Body of pancreas (tissue), 4 donors: ENCODE measurements at regions not wholly inside any gene's neighbourhood (a gene's known extent, or its start where the extent isn't known, plus 50 kb on each side); places are given as distances from the start of the nearest gene placed in this dataset.

Experiments
- POLR2A ChIP-seq, 3 donors: fragments of 450-650 bp; IDR thresholded peaks; one replicate each; pipeline ENCODE4 v1.6.1; 2016; ENCODE audit warnings: antibody characterized with exemption in 3 of 3, mild to moderate bottlenecking in 2 of 3
- TF ChIP-seq, protein P1 (sequence below), 7 experiments: fragments of 450-650 bp in 4 of 7; fragments of 200-600 bp in 3 of 7; sonication (generic) in 3 of 7; IDR thresholded peaks; one replicate each; pipeline ENCODE4 v1.5.1; 2016 to 2019; ENCODE audit warnings: antibody characterized with exemption in 7 of 7

DNA sequence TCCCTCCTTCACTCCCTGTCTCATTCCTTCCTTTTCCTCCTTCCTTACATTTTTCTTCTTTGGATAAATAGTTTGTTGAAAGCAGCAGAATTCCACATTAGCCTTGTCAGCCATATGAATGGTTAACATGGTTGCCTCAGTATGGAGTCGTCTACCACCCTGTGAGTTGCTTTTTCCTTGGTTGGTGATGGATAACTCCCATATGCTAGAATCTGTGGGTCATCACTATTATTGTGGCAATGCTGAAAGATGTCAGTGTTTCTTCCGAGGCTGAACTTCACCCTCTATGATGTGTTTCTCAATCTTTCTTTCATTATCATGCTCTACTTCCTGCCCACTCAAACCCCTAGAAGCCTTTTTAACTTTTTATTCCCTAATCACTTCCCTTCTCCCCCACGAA, 481.8 kb upstream of the KCNMB2 start:
- TF ChIP-seq, protein P1, sequence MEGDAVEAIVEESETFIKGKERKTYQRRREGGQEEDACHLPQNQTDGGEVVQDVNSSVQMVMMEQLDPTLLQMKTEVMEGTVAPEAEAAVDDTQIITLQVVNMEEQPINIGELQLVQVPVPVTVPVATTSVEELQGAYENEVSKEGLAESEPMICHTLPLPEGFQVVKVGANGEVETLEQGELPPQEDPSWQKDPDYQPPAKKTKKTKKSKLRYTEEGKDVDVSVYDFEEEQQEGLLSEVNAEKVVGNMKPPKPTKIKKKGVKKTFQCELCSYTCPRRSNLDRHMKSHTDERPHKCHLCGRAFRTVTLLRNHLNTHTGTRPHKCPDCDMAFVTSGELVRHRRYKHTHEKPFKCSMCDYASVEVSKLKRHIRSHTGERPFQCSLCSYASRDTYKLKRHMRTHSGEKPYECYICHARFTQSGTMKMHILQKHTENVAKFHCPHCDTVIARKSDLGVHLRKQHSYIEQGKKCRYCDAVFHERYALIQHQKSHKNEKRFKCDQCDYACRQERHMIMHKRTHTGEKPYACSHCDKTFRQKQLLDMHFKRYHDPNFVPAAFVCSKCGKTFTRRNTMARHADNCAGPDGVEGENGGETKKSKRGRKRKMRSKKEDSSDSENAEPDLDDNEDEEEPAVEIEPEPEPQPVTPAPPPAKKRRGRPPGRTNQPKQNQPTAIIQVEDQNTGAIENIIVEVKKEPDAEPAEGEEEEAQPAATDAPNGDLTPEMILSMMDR (IDR thresholded peaks at IDR 0.05) = no peak
- no peak for TF ChIP-seq POLR2A (IDR thresholded peaks at IDR 0.05)
